HT1080 (cell line): ENCODE measurements at regions not wholly inside any gene's neighbourhood (a gene's known extent, or its start where the extent isn't known, plus 50 kb on each side); places are given as distances from the start of the nearest gene placed in this dataset. TPM values are rescaled to one million over a fixed set of nuclear protein-coding genes. Genes with fewer than 3 reads are reported as not detected.
"Not testable (repeated sequence)": the region's sequence is repeated elsewhere in the genome, so short reads cannot be mapped to it uniquely, and the experiment has no call there.

Source experiments
- DNase-seq: peaks from one replicate; pipeline ENCODE4 v3.0.0-alpha.2; 2015; ENCODE audit warnings: low read depth
- small RNA-seq: library from RNA; depleted of rRNA; stranded (forward); fragments of <200 nt; gene quantifications from one replicate; pipeline ENCODE3, GENCODE V24; 2014

- no peak for DNase-seq
Observed at GRCh38 chr10:33009244-33010131, 51.5 kb upstream of the ITGB1 start.

GRCh38 chr10:33008499-33009243 is 50.6 kb upstream of the ITGB1 start:
- peak; percentile 79 for DNase-seq

GRCh38 chr10:33007731-33008381 is 49.8 kb upstream of the ITGB1 start:
- not testable (repeated sequence) for DNase-seq

Small RNA genes in the stretch of these regions (small RNA-seq; reads per million reads assigned to genes)
- not detected for gene AL365203.1
- gene MTND4LP11, result not detected
- not detected for gene RN7SL847P
